ENCODE measurements at regions not wholly inside any gene's neighbourhood (a gene's known extent, or its start where the extent isn't known, plus 50 kb on each side); places are given as distances from the start of the nearest gene placed in this dataset.

GRCh38 chr20:11813106-11813890 lies 104.4 kb upstream of the BTBD3 start:
- DNase-seq, result no peak

GRCh38 chr20:11814267-11814666 lies 103.4 kb upstream of the BTBD3 start:
- no peak for DNase-seq

GRCh38 chr20:11820838-11821237 lies 96.9 kb upstream of the BTBD3 start:
- DNase-seq, result no peak

GRCh38 chr20:11822540-11822794 lies 95.2 kb upstream of the BTBD3 start:
- DNase-seq, result no peak

GRCh38 chr20:11826334-11826733 lies 91.4 kb upstream of the BTBD3 start:
- DNase-seq, result no peak

- DNase-seq, result no peak
These were observed 85.3 kb upstream of the BTBD3 start for GRCh38 chr20:11832397-11832796.

- no peak for DNase-seq
These were observed 84.8 kb upstream of the BTBD3 start for GRCh38 chr20:11832851-11833250.

GRCh38 chr20:11833825-11834224 lies 83.9 kb upstream of the BTBD3 start:
- DNase-seq, result no peak

GRCh38 chr20:11838076-11838636 lies 79.5 kb upstream of the BTBD3 start:
- DNase-seq, result no peak

- DNase-seq, result no peak
These were observed 75.7 kb upstream of the BTBD3 start for GRCh38 chr20:11841972-11842461.

GRCh38 chr20:11843289-11843688 lies 74.4 kb upstream of the BTBD3 start:
- DNase-seq, result no peak

- no peak for DNase-seq
These were observed 73.0 kb upstream of the BTBD3 start for GRCh38 chr20:11844691-11845090.

- DNase-seq, result no peak
These were observed 72.4 kb upstream of the BTBD3 start for GRCh38 chr20:11845340-11845739.

GRCh38 chr20:11846131-11846530 lies 71.6 kb upstream of the BTBD3 start:
- no peak for DNase-seq

GRCh38 chr20:11847827-11848226 lies 69.9 kb upstream of the BTBD3 start:
- DNase-seq, result no peak

GRCh38 chr20:11849270-11849915 lies 68.3 kb upstream of the BTBD3 start:
- DNase-seq, result no peak

- DNase-seq, result no peak
These were observed 67.6 kb upstream of the BTBD3 start for GRCh38 chr20:11849976-11850670.

GRCh38 chr20:11850901-11851300 lies 66.8 kb upstream of the BTBD3 start:
- DNase-seq, result no peak

GRCh38 chr20:11851646-11852045 lies 66.0 kb upstream of the BTBD3 start:
- no peak for DNase-seq

GRCh38 chr20:11852189-11852588 lies 65.5 kb upstream of the BTBD3 start:
- DNase-seq, result no peak

GRCh38 chr20:11852811-11853210 lies 64.9 kb upstream of the BTBD3 start:
- no peak for DNase-seq

GRCh38 chr20:11853359-11853758 lies 64.3 kb upstream of the BTBD3 start:
- DNase-seq, result no peak

GRCh38 chr20:11861479-11861878 lies 56.2 kb upstream of the BTBD3 start:
- no peak for DNase-seq
